ENCODE measurements at regions not wholly inside any gene's neighbourhood (a gene's known extent, or its start where the extent isn't known, plus 50 kb on each side); places are given as distances from the start of the nearest gene placed in this dataset.

- TF ChIP-seq EZH2phosphoT487 (IDR thresholded peaks at IDR 0.05; ENCODE audit: insufficient read depth, low read depth) (no peak), EZH2 (IDR thresholded peaks at IDR 0.05; ENCODE audit: insufficient read depth, poor library complexity, severe bottlenecking) (no peak)
These were observed 79.6 kb downstream of the CRYGS start for GRCh38 chr3:186464424-186465093.

Data from GM23248 (cell line).